Mesenchymal stem cell (in vitro differentiated cells and primary cell): ENCODE measurements at regions not wholly inside any gene's neighbourhood (a gene's known extent, or its start where the extent isn't known, plus 50 kb on each side); places are given as distances from the start of the nearest gene placed in this dataset.
A peak's percentile ranks its signal among the peaks of the same experiment; 100 is the strongest.

Experiments used
- DNase-seq: peaks from one replicate; pipeline ENCODE4 v3.0.0-alpha.2; 2013
- H2AFZ ChIP-seq: one replicate; pipeline ENCODE4 v1.6.1; 2013; ENCODE audit warnings: low read depth, mild to moderate bottlenecking, control low read depth, inconsistent platforms, low read length, moderate library complexity
- H2AK5ac ChIP-seq: 2 replicates; pipeline ENCODE4 v1.6.1; 2013; ENCODE audit warnings: low read length, moderate library complexity, mild to moderate bottlenecking, inconsistent platforms; ENCODE audit not compliant: severe bottlenecking
- H2BK120ac ChIP-seq: one replicate; pipeline ENCODE4 v1.6.1; 2013; ENCODE audit warnings: low read depth, mild to moderate bottlenecking, inconsistent platforms, low read length, moderate library complexity
- H2BK12ac ChIP-seq, 2 experiments: one replicate each; pipeline ENCODE4 v1.6.1; 2013; ENCODE audit warnings: inconsistent platforms in 2 of 2, low read length in 2 of 2, mild to moderate bottlenecking in 2 of 2, moderate library complexity in 2 of 2, control low read depth in 1 of 2
- H2BK15ac ChIP-seq: one replicate; pipeline ENCODE4 v1.6.1; 2013; ENCODE audit warnings: mild to moderate bottlenecking, low read depth, inconsistent platforms; ENCODE audit not compliant: poor library complexity, severe bottlenecking
- H2BK5ac ChIP-seq: 2 replicates; pipeline ENCODE4 v1.6.1; 2013; ENCODE audit warnings: low read depth, mild to moderate bottlenecking, low read length, control low read depth, inconsistent platforms; ENCODE audit not compliant: poor library complexity, severe bottlenecking
- H3K14ac ChIP-seq, 2 experiments: one replicate each; pipeline ENCODE4 v1.6.1; 2013; ENCODE audit warnings: inconsistent platforms in 2 of 2, low read length in 2 of 2, control low read depth in 1 of 2, mild to moderate bottlenecking in 1 of 2, moderate library complexity in 1 of 2
- H3K18ac ChIP-seq, 2 experiments: one replicate each; pipeline ENCODE4 v1.6.1; 2013; ENCODE audit warnings: inconsistent platforms in 2 of 2, low read length in 2 of 2, control low read depth in 1 of 2, low read depth in 1 of 2, mild to moderate bottlenecking in 1 of 2
- H3K23ac ChIP-seq, 2 experiments: one replicate each; pipeline ENCODE4 v1.6.1; 2013; ENCODE audit warnings: inconsistent platforms in 2 of 2, low read length in 2 of 2, mild to moderate bottlenecking in 2 of 2, moderate library complexity in 2 of 2, control low read depth in 1 of 2
- H3K27ac ChIP-seq: 2 replicates; pipeline ENCODE4 v1.5.1; 2013; ENCODE audit warnings: mild to moderate bottlenecking, moderate library complexity, low read length, control low read depth, inconsistent platforms; ENCODE audit not compliant: poor library complexity, severe bottlenecking
- H3K27me3 ChIP-seq, 2 experiments: 2 replicates each; pipeline versions ENCODE4 v1.6.1 to v1.7.0; 2013; ENCODE audit warnings: low read length in 2 of 2, mild to moderate bottlenecking in 2 of 2, moderate library complexity in 2 of 2, control low read depth in 1 of 2, inconsistent platforms in 1 of 2; ENCODE audit not compliant: control insufficient read depth in 1 of 2, insufficient read depth in 1 of 2
- H3K36me3 ChIP-seq, 2 experiments: 2 replicates each; pipeline versions ENCODE4 v1.6.1 to v1.7.0; 2013; ENCODE audit warnings: low read length in 2 of 2, control low read depth in 1 of 2, inconsistent platforms in 1 of 2, low read depth in 1 of 2, mild to moderate bottlenecking in 1 of 2; ENCODE audit not compliant: insufficient read depth in 2 of 2, control insufficient read depth in 1 of 2
- H3K4ac ChIP-seq, 2 experiments: one replicate each; pipeline ENCODE4 v1.6.1; 2013; ENCODE audit warnings: inconsistent platforms in 2 of 2, low read length in 2 of 2, mild to moderate bottlenecking in 2 of 2, moderate library complexity in 2 of 2, control low read depth in 1 of 2, low read depth in 1 of 2
- H3K4me1 ChIP-seq: 2 replicates; pipeline ENCODE4 v1.6.1; 2013; ENCODE audit warnings: low read depth, low read length, control low read depth; ENCODE audit not compliant: control insufficient read depth, insufficient read depth
- H3K4me2 ChIP-seq: 2 replicates; pipeline ENCODE4 v1.6.1; 2013; ENCODE audit warnings: low read length, mild to moderate bottlenecking, inconsistent platforms; ENCODE audit not compliant: poor library complexity, severe bottlenecking
- H3K4me3 ChIP-seq, 2 experiments: 2 replicates each; pipeline versions ENCODE4 v1.5.1 to v1.7.0; 2013; ENCODE audit warnings: low read length in 2 of 2, mild to moderate bottlenecking in 2 of 2, control low read depth in 1 of 2, low read depth in 1 of 2; ENCODE audit not compliant: insufficient read depth in 1 of 2
- H3K79me1 ChIP-seq: replicated peaks from 2 replicates; pipeline ENCODE4 v1.6.1; 2013; ENCODE audit warnings: mild to moderate bottlenecking, control low read depth, low read length, inconsistent platforms; ENCODE audit not compliant: poor library complexity, severe bottlenecking
- H3K9ac ChIP-seq: 2 replicates; pipeline ENCODE4 v1.7.0; 2013; ENCODE audit warnings: mild to moderate bottlenecking, low read length, moderate library complexity
- H3K9me3 ChIP-seq: 2 replicates; pipeline ENCODE4 v1.7.0; 2013; ENCODE audit warnings: mild to moderate bottlenecking, low read length; ENCODE audit not compliant: control insufficient read depth
- H4K8ac ChIP-seq: one replicate; pipeline ENCODE4 v1.6.1; 2013; ENCODE audit warnings: inconsistent platforms, mild to moderate bottlenecking, low read length, moderate library complexity
- H4K91ac ChIP-seq: one replicate; pipeline ENCODE4 v1.6.1; 2013; ENCODE audit warnings: mild to moderate bottlenecking, low read length, inconsistent platforms
- WGBS: methylation state at CpG from one replicate; pipeline ENCODE4 v1.1.7; 2013; ENCODE audit warnings: mixed read lengths; 5-methylcytosine and 5-hydroxymethylcytosine counted together

DNA sequence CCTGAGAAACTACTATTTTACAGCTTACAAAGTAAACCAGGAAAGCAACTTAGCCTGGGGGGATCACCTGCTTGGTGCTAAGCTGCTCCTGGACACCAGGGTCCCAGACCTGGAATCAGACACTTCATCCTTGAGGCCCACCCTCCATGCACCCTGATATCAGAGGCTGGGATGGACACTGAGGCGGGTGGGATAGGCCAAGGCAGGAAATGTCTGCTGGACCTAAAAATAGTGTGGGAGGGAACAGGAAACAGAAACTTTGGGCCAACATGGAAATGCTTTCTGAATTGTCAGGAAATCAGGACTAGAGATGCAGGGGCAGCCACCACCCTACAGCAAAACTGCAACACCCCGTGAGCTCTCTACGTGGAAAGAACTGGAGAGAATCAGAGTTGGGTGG is 101.5 kb upstream of the PODXL start:
- Histone ChIP-seq H2BK5ac (no peak overlapping the region), H2AFZ (no peak overlapping the region), H3K79me1 (no peaks in the 10 kb centered on the region), H3K36me3 (no peaks in the 10 kb centered on the region), H3K23ac (no peak overlapping the region), H3K4me2 (no peak overlapping the region), H2BK12ac (no peak overlapping the region), H2AK5ac (no peak overlapping the region), H4K91ac (no peak overlapping the region), H3K4me1 (peaks cover 17% of the 10 kb centered on the region), H3K4me3 (no peak overlapping the region), H3K14ac (no peak overlapping the region), H2BK120ac (no peak overlapping the region), H3K27me3 (peaks cover 0 to 9% of the 10 kb centered on the region in 2 experiments), H3K9ac (no peak overlapping the region), H3K27ac (no peak overlapping the region), H4K8ac (no peak overlapping the region), H3K9me3 (no peaks in the 10 kb centered on the region), H3K18ac (no peak overlapping the region), H3K4ac (no peak overlapping the region), H2BK15ac (no peak overlapping the region)
- no peak for DNase-seq
- WGBS = 66% methylated on average over 3 of the region's 3 CpGs

DNA sequence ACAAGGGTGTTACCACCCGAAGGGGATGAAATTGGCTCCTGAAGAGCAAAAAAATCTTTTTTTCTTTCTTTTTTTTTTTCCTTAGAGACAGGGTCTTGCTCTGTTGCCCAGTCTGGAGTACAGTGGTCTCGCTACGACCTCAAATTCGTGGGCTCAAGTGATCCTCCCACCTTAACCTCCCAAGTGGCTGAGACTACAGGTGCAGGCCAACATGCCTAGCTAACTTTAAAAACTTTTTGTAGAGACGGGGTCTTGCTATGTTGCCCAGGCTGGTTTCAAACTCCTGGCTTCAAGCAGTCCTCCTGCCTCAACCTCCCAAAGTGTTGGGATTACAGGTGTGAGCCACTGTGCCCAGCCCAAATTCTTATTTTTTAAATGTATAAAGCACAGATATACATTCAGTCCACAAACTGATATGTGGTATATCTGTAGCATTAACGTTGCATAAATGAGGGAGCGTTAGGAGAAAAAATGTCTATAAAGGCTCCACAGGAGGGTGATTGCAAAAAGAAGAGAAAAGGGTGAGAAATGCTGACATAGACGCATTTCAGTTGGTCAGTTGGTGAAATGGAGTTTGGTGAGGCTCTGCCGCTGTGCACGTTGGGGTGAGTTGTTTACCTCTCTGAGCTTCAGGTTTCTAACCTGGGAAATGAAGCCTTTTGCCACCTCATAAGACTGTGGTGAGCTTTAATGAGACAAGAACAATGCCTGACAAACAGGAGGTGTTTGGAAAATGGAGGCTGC is 100.7 kb upstream of the PODXL start:
- 85% methylated on average over 9 of the region's 10 CpGs for WGBS
- H2BK120ac ChIP-seq = no peak overlapping the region
- H3K79me1 ChIP-seq = no peaks in the 10 kb centered on the region
- no peaks in the 10 kb centered on the region for H3K9me3 ChIP-seq
- H3K18ac ChIP-seq = no peak overlapping the region
- no peak overlapping the region for H3K14ac ChIP-seq
- no peak overlapping the region for H3K4me3 ChIP-seq
- no peak overlapping the region for H4K8ac ChIP-seq
- H2AK5ac ChIP-seq = no peak overlapping the region
- no peaks in the 10 kb centered on the region for H3K36me3 ChIP-seq
- H3K9ac ChIP-seq = no peak overlapping the region
- H3K4ac ChIP-seq = no peak overlapping the region
- H2BK15ac ChIP-seq = no peak overlapping the region
- H3K23ac ChIP-seq = no peak overlapping the region
- no peak overlapping the region for H3K4me2 ChIP-seq
- peaks cover 17% of the 10 kb centered on the region for H3K4me1 ChIP-seq
- DNase-seq = no peak
- no peak overlapping the region for H4K91ac ChIP-seq
- H2BK5ac ChIP-seq = no peak overlapping the region
- H2AFZ ChIP-seq = no peak overlapping the region
- peaks cover 0 to 4% of the 10 kb centered on the region in 2 experiments for H3K27me3 ChIP-seq
- no peak overlapping the region for H3K27ac ChIP-seq
- no peak overlapping the region for H2BK12ac ChIP-seq

DNA sequence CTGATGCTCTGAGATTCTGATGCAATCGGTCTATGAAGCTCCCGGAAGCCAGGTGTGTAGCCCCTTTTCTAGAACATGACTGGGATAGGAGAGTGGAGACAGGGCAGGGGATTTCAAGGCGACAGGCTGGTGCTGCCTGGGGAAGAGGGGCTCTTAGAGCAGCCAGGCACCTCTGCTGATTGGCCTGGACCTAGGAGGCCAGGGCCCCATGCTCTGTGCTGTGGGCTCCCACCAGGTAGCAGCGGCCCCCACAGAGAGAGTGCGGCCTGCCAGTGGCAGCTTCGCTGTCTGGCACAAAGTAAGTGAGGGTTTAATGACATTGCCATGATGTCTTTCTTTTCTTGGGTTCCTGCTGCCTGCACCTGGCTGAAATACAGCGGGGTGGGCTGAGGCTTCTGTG is 99.4 kb upstream of the PODXL start:
- Histone ChIP-seq H2AFZ (no peak overlapping the region), H3K27me3 (peaks cover 0 to 4% of the 10 kb centered on the region in 2 experiments), H3K79me1 (no peaks in the 10 kb centered on the region), H4K91ac (peak overlapping the region; percentile 60), H3K14ac (no peak overlapping the region), H3K9ac (no peak overlapping the region), H2BK12ac (no peak overlapping the region), H2BK15ac (peak overlapping the region; percentile 86), H3K4me2 (no peak overlapping the region), H3K4me3 (no peak overlapping the region), H3K9me3 (no peaks in the 10 kb centered on the region), H4K8ac (no peak overlapping the region), H2BK5ac (no peak overlapping the region), H2AK5ac (no peak overlapping the region), H3K23ac (no peak overlapping the region), H3K36me3 (no peaks in the 10 kb centered on the region), H3K4me1 (peaks cover 17% of the 10 kb centered on the region), H3K27ac (no peak overlapping the region), H3K18ac (no peak overlapping the region), H2BK120ac (no peak overlapping the region), H3K4ac (no peak overlapping the region)
- no peak for DNase-seq
- 73% methylated on average over 7 of the region's 7 CpGs for WGBS

DNA sequence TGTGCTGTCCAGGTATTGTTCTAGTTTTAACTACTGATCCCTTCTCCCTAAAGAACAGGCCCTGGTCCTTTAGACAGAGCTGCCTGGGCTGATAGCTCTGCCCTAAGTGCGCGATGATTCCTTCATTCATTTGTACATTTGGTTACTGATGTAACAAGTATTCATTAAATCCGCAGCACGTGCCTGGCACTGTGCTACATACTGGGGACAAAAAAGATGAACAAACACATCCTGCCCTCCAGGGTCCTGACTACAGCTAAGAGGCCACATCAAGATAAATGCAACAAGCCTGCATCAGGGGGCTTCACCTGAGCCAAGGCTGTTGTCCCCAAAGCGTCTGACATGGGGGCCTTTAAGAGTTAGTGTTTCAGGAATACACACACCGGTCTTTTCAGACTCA is 99.0 kb upstream of the PODXL start:
- H3K9ac ChIP-seq = no peak overlapping the region
- no peak overlapping the region for H3K18ac ChIP-seq
- H3K4me3 ChIP-seq = no peak overlapping the region
- H3K9me3 ChIP-seq = no peaks in the 10 kb centered on the region
- H4K91ac ChIP-seq = no peak overlapping the region
- H2BK120ac ChIP-seq = no peak overlapping the region
- no peak overlapping the region for H2BK12ac ChIP-seq
- no peak for DNase-seq
- H3K36me3 ChIP-seq = no peaks in the 10 kb centered on the region
- peaks cover 17% of the 10 kb centered on the region for H3K4me1 ChIP-seq
- 94% methylated on average over 6 of the region's 6 CpGs for WGBS
- H3K27me3 ChIP-seq = peaks cover 0 to 4% of the 10 kb centered on the region in 2 experiments
- H3K23ac ChIP-seq = no peak overlapping the region
- no peaks in the 10 kb centered on the region for H3K79me1 ChIP-seq
- no peak overlapping the region for H2AK5ac ChIP-seq
- no peak overlapping the region for H2BK5ac ChIP-seq
- H2BK15ac ChIP-seq = no peak overlapping the region
- no peak overlapping the region for H3K27ac ChIP-seq
- no peak overlapping the region for H2AFZ ChIP-seq
- no peak overlapping the region for H3K4ac ChIP-seq
- no peak overlapping the region for H4K8ac ChIP-seq
- no peak overlapping the region for H3K4me2 ChIP-seq
- H3K14ac ChIP-seq = no peak overlapping the region
